HEK293T (cell line): ENCODE measurements at regions not wholly inside any gene's neighbourhood (a gene's known extent, or its start where the extent isn't known, plus 50 kb on each side); places are given as distances from the start of the nearest gene placed in this dataset.

Experiments used
- ARNT ChIP-seq: fragments of 450-650 bp; IDR thresholded peaks from 2 replicates; pipeline ENCODE4 v1.6.1; 2017; ENCODE audit warnings: mild to moderate bottlenecking
- BHLHE40 ChIP-seq: fragments of 450-650 bp; IDR thresholded peaks from 2 replicates; pipeline ENCODE4 v1.6.1; 2016; ENCODE audit warnings: mild to moderate bottlenecking, moderate library complexity, borderline replicate concordance
- CTBP1 ChIP-seq: fragments of 450-650 bp; IDR thresholded peaks from 2 replicates; pipeline ENCODE4 v1.6.1; 2016; ENCODE audit warnings: borderline replicate concordance
- ELF4 ChIP-seq: fragments of 450-650 bp; IDR thresholded peaks from 2 replicates; pipeline ENCODE4 v1.6.1; 2017; ENCODE audit warnings: antibody characterized with exemption
- FOXK2 ChIP-seq: fragments of 450-650 bp; IDR thresholded peaks from 2 replicates; pipeline ENCODE4 v1.6.1; 2016; ENCODE audit warnings: mild to moderate bottlenecking
- FOXM1 ChIP-seq: fragments of 450-650 bp; IDR thresholded peaks from 2 replicates; pipeline ENCODE4 v1.6.1; 2017; ENCODE audit warnings: mild to moderate bottlenecking, borderline replicate concordance
- HDGF ChIP-seq: fragments of 450-650 bp; IDR thresholded peaks from 2 replicates; pipeline ENCODE4 v1.6.1; 2017; ENCODE audit warnings: antibody characterized with exemption, borderline replicate concordance
- L3MBTL2 ChIP-seq: fragments of 450-650 bp; conservative IDR thresholded peaks from 2 replicates; pipeline ENCODE4 v1.6.1; 2016; ENCODE audit warnings: mild to moderate bottlenecking
- NFRKB ChIP-seq: fragments of 450-650 bp; IDR thresholded peaks from 2 replicates; pipeline ENCODE4 v1.6.1; 2016; ENCODE audit warnings: mild to moderate bottlenecking, moderate library complexity
- PKNOX1 ChIP-seq: fragments of 450-650 bp; IDR thresholded peaks from 2 replicates; pipeline ENCODE4 v1.6.1; 2016
- SP1 ChIP-seq: fragments of 450-650 bp; IDR thresholded peaks from 2 replicates; pipeline ENCODE4 v1.6.1; 2017
- SUZ12 ChIP-seq: fragments of 450-650 bp; IDR thresholded peaks from 2 replicates; pipeline ENCODE4 v1.6.1; 2016; ENCODE audit warnings: mild to moderate bottlenecking
- TARDBP ChIP-seq: fragments of 450-650 bp; IDR thresholded peaks from 2 replicates; pipeline ENCODE4 v1.6.1; 2016
- ZNF384 ChIP-seq: fragments of 450-650 bp; IDR thresholded peaks from 2 replicates; pipeline ENCODE4 v1.6.1; 2016

DNA sequence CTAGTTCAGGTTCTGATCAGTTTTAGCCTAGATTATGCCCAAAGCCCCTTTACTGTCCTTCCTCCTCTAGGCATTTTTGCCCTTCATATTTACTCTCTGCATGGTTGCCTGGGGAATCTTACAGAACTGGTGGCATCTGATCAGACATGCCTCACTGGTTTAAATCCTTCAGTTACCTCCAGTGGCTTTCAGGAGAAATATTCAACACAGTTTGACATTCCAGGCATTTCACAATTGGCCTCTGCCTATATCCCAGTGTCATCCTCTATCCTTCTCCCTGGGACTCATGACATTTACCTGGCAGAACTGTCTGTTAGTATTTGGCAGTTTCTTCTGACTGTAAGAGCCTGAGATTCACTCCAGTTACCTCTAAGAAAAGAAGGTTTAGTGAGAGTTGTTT is 152.9 kb upstream of the MEIS1 start:
- no peak for TF ChIP-seq ELF4
- no peak for TF ChIP-seq FOXM1
- TF ChIP-seq TARDBP, result no peak
- no peak for TF ChIP-seq L3MBTL2
- TF ChIP-seq SUZ12, result no peak
- TF ChIP-seq NFRKB, result no peak
- no peak for TF ChIP-seq SP1
- no peak for TF ChIP-seq ARNT
- no peak for TF ChIP-seq HDGF
- TF ChIP-seq ZNF384, result no peak
- TF ChIP-seq BHLHE40, result no peak
- TF ChIP-seq FOXK2, result no peak
- no peak for TF ChIP-seq PKNOX1
- no peak for TF ChIP-seq CTBP1
